Tibial artery (tissue), 4 donors: ENCODE measurements at regions not wholly inside any gene's neighbourhood (a gene's known extent, or its start where the extent isn't known, plus 50 kb on each side); places are given as distances from the start of the nearest gene placed in this dataset.

Experiments used
- DNase-seq, 2 donors: peaks; one replicate each; pipeline ENCODE4 v3.0.0-alpha.2; 2019
- H3K27ac ChIP-seq, 2 donors: fragments of 200-600 bp; sonication (generic) in 1 of 2; 1 replicate in 1 of 2; 2 replicates in 1 of 2; pipeline ENCODE4 v1.5.1; 2018 to 2019; ENCODE audit warnings: mild to moderate bottlenecking in 1 of 2
- H3K27me3 ChIP-seq, 2 donors: fragments of 200-600 bp; sonication (generic) in 1 of 2; one replicate each; pipeline versions ENCODE4 v1.5.1 to v1.6.0; 2016 to 2019
- H3K36me3 ChIP-seq, 3 donors: fragments of 200-600 bp; sonication (generic) in 2 of 3; one replicate each; pipeline ENCODE4 v1.5.1; 2016 to 2019; ENCODE audit warnings: mild to moderate bottlenecking in 2 of 3
- H3K4me1 ChIP-seq, 4 donors: fragments of 200-600 bp; sonication (generic) in 2 of 4; 1 replicate in 3 of 4; 2 replicates in 1 of 4; pipeline ENCODE4 v1.5.1; 2016 to 2019
- H3K4me3 ChIP-seq, 2 donors: fragments of 200-600 bp; sonication (generic) in 1 of 2; 1 replicate in 1 of 2; 2 replicates in 1 of 2; pipeline ENCODE4 v1.5.1; 2018 to 2019; ENCODE audit warnings: mild to moderate bottlenecking in 2 of 2
- H3K9me3 ChIP-seq, 3 donors: fragments of 200-600 bp; sonication (generic) in 1 of 3; one replicate each; pipeline ENCODE4 v1.5.1; 2016 to 2019
- intact Hi-C: fragments of 100-400 bp; cut with DNase I; formaldehyde crosslinking; loops from one replicate; pipeline ENCODE4 v1.15.0; 2023; ENCODE audit warnings: low total_unique reads
- TF ChIP-seq, protein P1 (sequence below), 2 experiments: fragments of 200-600 bp in 1 of 2; fragments of 450-650 bp in 1 of 2; IDR thresholded peaks; one replicate each; pipeline ENCODE4 v1.5.1; 2017 to 2019; ENCODE audit warnings: antibody characterized with exemption in 2 of 2, mild to moderate bottlenecking in 1 of 2, moderate library complexity in 1 of 2

DNA sequence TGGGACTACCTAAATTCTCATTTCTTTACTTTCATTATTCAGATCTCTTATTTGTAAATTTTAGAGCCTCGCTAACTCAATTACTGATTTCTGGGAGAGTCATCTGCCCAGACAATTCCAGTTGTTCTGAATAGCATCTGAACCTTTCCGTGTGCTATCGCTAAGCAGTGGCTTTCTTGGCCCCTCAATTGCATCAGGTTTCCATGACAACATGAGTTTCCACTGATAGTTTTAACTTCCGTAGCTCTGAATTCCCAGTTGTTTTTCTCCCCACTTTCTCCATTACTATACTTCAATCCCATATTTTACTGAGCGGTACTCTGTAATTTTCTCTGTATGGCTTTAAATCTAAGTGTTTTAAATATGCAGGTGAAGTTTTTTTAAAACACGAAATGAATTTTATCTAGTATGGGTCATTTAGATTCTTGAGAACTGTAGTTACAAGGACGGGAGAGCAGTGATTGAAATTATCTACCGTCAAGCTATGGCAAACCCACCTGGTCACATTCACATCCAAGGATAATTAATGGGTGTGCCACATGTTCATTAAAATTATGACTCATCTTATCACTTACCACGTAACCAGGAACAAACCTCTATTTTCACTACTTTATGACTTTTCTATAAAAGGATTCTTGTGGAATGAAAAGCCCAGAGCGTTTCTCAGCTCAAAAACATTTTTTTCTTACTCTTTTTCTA is 223.5 kb upstream of the PCSK5 start:
- no peak overlapping the region for H3K4me3 ChIP-seq
- TF ChIP-seq, protein P1, sequence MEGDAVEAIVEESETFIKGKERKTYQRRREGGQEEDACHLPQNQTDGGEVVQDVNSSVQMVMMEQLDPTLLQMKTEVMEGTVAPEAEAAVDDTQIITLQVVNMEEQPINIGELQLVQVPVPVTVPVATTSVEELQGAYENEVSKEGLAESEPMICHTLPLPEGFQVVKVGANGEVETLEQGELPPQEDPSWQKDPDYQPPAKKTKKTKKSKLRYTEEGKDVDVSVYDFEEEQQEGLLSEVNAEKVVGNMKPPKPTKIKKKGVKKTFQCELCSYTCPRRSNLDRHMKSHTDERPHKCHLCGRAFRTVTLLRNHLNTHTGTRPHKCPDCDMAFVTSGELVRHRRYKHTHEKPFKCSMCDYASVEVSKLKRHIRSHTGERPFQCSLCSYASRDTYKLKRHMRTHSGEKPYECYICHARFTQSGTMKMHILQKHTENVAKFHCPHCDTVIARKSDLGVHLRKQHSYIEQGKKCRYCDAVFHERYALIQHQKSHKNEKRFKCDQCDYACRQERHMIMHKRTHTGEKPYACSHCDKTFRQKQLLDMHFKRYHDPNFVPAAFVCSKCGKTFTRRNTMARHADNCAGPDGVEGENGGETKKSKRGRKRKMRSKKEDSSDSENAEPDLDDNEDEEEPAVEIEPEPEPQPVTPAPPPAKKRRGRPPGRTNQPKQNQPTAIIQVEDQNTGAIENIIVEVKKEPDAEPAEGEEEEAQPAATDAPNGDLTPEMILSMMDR (IDR thresholded peaks at IDR 0.05), result no peak
- no peak for DNase-seq
- no peaks in the 10 kb centered on the region for H3K4me1 ChIP-seq
- no peaks in the 10 kb centered on the region for H3K36me3 ChIP-seq
- intact Hi-C loops, result no loop called here
- H3K27ac ChIP-seq, result no peak overlapping the region
- no peaks in the 10 kb centered on the region for H3K9me3 ChIP-seq
- H3K27me3 ChIP-seq, result no peaks in the 10 kb centered on the region

DNA sequence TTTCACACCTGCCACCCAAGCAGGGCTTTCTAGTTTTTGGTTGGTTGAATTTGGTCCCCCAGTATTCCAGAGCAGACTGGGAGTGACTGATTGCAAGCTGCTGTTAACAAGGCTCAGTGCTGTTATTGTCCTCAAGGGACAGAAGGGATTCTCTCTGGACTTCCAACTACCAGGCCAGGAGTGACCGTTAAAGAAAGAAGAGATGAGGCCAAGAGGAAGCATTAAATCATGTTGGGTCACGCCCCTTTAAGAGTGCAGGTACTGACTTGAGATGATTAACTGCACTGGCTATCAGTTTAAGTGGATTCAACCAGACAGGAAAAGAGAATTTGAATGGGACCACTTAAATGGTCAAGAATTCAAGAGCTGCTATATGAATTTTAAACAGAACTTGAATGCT is 220.8 kb upstream of the PCSK5 start:
- Histone ChIP-seq H3K9me3 (no peaks in the 10 kb centered on the region), H3K36me3 (no peaks in the 10 kb centered on the region), H3K27me3 (no peaks in the 10 kb centered on the region), H3K4me3 (no peak overlapping the region), H3K27ac (no peak overlapping the region), H3K4me1 (no peaks in the 10 kb centered on the region)
- TF ChIP-seq, protein P1 (IDR thresholded peaks at IDR 0.05), result no peak
- intact Hi-C loops, result no loop called here
- DNase-seq, result no peak

DNA sequence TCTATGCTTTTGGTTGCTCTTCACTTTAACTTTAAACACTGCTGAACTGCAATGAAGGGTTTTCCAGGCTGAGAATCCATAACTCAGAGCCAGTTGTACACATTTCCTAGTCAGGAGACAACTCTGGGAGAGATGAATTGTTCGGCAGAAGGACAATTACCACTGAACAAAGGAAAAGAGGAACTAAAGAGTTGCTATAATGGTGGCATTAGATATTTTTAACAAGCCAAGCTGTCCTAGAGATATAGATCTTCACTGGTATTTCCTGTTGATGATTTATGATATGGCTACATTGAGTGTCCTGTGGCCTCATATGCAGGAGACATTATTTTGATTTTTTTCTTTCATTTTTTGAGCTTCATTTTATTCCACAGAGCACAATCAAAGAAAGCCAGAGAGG is 219.1 kb upstream of the PCSK5 start:
- intact Hi-C loops, result no loop called here
- Histone ChIP-seq H3K4me1 (no peaks in the 10 kb centered on the region), H3K27ac (no peak overlapping the region), H3K27me3 (no peaks in the 10 kb centered on the region), H3K4me3 (no peak overlapping the region), H3K36me3 (no peaks in the 10 kb centered on the region), H3K9me3 (no peaks in the 10 kb centered on the region)
- DNase-seq, result no peak
- TF ChIP-seq, protein P1 (IDR thresholded peaks at IDR 0.05), result no peak

DNA sequence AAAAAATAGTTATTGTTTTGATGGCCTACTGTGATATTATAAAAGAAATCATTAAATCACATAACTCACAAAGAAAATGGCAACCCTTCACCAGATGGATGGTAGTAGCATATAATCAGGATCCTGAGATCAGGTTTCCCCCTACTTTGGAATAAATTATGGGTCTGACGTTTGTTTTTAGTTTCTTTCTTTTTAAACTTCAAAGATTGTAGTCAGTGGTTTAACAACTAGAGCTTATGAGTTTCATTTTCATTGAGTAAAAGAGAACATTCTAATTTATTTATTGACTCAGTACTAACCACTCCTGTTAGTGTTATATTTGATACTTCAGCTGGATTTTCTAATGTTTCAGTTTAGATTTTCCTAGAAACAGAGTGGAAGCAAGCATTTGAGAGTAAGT is 218.0 kb upstream of the PCSK5 start:
- Histone ChIP-seq H3K4me1 (no peaks in the 10 kb centered on the region), H3K27ac (no peak overlapping the region), H3K36me3 (no peaks in the 10 kb centered on the region), H3K9me3 (no peaks in the 10 kb centered on the region), H3K27me3 (no peaks in the 10 kb centered on the region), H3K4me3 (no peak overlapping the region)
- TF ChIP-seq, protein P1 (IDR thresholded peaks at IDR 0.05), result no peak
- DNase-seq, result no peak
- intact Hi-C loops, result no loop called here

DNA sequence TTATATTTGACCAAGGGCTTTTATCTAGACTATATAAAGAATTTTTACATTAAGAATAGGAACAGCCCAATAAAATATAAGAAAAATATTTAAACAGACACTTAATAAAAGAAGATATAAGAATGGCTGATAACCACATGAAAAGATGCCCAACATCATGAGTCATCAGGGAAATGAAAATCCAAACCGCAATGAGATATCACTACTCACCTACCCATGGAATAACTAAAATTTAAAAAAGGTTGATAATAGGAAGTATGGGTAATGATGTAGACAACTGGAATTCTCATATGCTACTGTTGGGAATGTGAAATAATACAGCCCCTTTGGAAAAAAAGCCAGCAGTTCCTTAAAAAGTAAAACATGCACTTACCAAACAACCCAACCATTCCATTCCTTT is 206.9 kb upstream of the PCSK5 start:
- intact Hi-C loops, result no loop called here
- Histone ChIP-seq H3K4me1 (no peaks in the 10 kb centered on the region), H3K36me3 (no peaks in the 10 kb centered on the region), H3K27ac (no peak overlapping the region), H3K4me3 (no peak overlapping the region), H3K27me3 (no peaks in the 10 kb centered on the region), H3K9me3 (no peaks in the 10 kb centered on the region)
- TF ChIP-seq, protein P1 (IDR thresholded peaks at IDR 0.05), result no peak
- DNase-seq, result no peak

DNA sequence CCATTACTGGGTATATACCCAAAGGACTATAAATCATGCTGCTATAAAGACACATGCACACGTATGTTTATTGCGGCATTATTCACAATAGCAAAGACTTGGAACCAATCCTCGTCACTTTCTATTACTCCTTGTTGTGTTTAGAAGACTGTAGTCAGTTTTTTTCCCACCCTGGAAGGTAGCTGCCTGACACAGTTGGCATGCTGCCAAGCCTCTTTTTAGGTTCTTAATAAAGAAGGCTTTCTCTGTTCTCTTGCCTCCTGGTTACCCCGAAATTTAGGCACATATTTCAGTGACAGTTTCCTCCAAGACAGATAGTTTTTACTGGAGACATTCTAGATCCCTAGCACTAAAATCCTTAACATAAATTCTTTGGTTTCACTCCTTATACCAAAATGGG is 205.4 kb upstream of the PCSK5 start:
- no peaks in the 10 kb centered on the region for H3K27me3 ChIP-seq
- no peak overlapping the region for H3K4me3 ChIP-seq
- TF ChIP-seq, protein P1 (IDR thresholded peaks at IDR 0.05), result no peak
- intact Hi-C loops, result no loop called here
- no peaks in the 10 kb centered on the region for H3K36me3 ChIP-seq
- H3K4me1 ChIP-seq, result no peaks in the 10 kb centered on the region
- DNase-seq, result no peak
- no peak overlapping the region for H3K27ac ChIP-seq
- H3K9me3 ChIP-seq, result no peaks in the 10 kb centered on the region
